ENCODE measurements at regions not wholly inside any gene's neighbourhood (a gene's known extent, or its start where the extent isn't known, plus 50 kb on each side); places are given as distances from the start of the nearest gene placed in this dataset.

- WGBS, 2 donors, result 79 to 85% methylated on average over 4 of the region's 4 CpGs
- DNase-seq, result no peak
- Histone ChIP-seq H3K27me3 (no peaks in the 10 kb centered on the region), H3K36me3 (no peaks in the 10 kb centered on the region), H3K4me1 (no peaks in the 10 kb centered on the region), H3K27ac (no peak overlapping the region), H3K4me3 (no peak overlapping the region), H3K9me3 (peaks cover 0 to 9% (median 0%) of the 10 kb centered on the region in 11 donors)
- ATAC-seq, result no peak
- no peak for TF ChIP-seq CTCF (IDR thresholded peaks at IDR 0.05)
- intact Hi-C loops (cut with DNase I), result no loop called here
Observed at GRCh38 chr3:3606321-3606720, 192.9 kb upstream of the LRRN1 start.

- peaks cover 0 to 9% (median 0%) of the 10 kb centered on the region in 11 donors for H3K9me3 ChIP-seq
- H3K36me3 ChIP-seq, result no peaks in the 10 kb centered on the region
- DNase-seq (no peak), ATAC-seq (no peak)
- no peak for TF ChIP-seq CTCF (IDR thresholded peaks at IDR 0.05)
- intact Hi-C loops (cut with DNase I), result no loop called here
- H3K27ac ChIP-seq, result no peak overlapping the region
- H3K4me1 ChIP-seq, result no peaks in the 10 kb centered on the region
- H3K27me3 ChIP-seq, result no peaks in the 10 kb centered on the region
- 81 to 86% methylated on average over 3 of the region's 3 CpGs for WGBS, 2 donors
- no peak overlapping the region for H3K4me3 ChIP-seq
Observed at GRCh38 chr3:3605226-3605625, 194.0 kb upstream of the LRRN1 start.

GRCh38 chr3:3603351-3603750 lies 195.9 kb upstream of the LRRN1 start:
- DNase-seq (no peak), ATAC-seq (no peak)
- no peaks in the 10 kb centered on the region for H3K36me3 ChIP-seq
- WGBS, 2 donors, result 86 to 92% methylated on average over 4 of the region's 4 CpGs
- H3K27ac ChIP-seq, result no peak overlapping the region
- H3K9me3 ChIP-seq, result peaks cover 0 to 2% (median 0%) of the 10 kb centered on the region in 11 donors
- no peak overlapping the region for H3K4me3 ChIP-seq
- peaks cover 0 to 3% (median 0%) of the 10 kb centered on the region in 9 donors for H3K4me1 ChIP-seq
- no peaks in the 10 kb centered on the region for H3K27me3 ChIP-seq
- intact Hi-C loops (cut with DNase I), result loop anchor here in 1 of 10 donors (2.0 kb wide), 1 partner anchor 35 kb away; no protein-coding TSS in a partner anchor
- no peak for TF ChIP-seq CTCF (IDR thresholded peaks at IDR 0.05)

DNA sequence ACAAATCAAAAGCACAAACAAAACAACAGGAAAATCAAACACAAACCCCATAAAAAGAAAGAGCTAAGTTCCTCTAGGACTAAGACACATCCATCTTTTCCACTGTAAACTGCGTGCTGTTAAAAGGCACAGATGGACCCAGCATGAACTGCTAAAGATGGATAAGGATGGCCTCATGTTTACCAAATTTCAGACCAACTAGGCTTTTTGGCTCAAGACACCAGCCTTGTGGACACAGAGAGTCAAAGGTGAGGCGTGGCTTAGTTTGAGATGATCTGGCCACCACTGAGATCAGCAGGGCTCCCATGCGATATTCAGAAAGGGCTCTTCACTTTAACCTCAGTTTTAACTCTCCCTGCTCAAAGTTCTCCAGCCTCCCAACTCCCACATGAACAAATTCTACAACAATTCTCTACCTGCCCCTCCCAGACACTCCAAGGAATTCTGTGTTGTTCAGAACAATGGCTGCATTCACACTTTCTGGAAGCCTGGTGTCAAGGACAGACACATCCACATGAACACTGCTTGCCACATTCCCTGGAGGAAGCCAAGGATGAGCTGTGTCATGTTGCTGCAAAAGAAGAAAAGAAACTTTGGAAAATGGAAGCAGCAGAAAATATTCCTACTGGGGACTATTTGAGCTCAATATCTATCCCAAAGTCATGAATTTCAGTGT lies 198.4 kb upstream of the LRRN1 start:
- no peaks in the 10 kb centered on the region for H3K9me3 ChIP-seq
- no peak for DNase-seq
- H3K4me1 ChIP-seq, result peaks cover 0 to 3% (median 0%) of the 10 kb centered on the region in 9 donors
- TF ChIP-seq CTCF (IDR thresholded peaks at IDR 0.05), result no peak
- no peak overlapping the region for H3K4me3 ChIP-seq
- no peak for ATAC-seq
- H3K27me3 ChIP-seq, result no peaks in the 10 kb centered on the region
- H3K36me3 ChIP-seq, result no peaks in the 10 kb centered on the region
- H3K27ac ChIP-seq, result no peak overlapping the region
- intact Hi-C loops (cut with DNase I), result no loop called here
- 76 to 79% methylated on average over 3 of the region's 3 CpGs for WGBS, 2 donors
